ENCODE measurements at regions not wholly inside any gene's neighbourhood (a gene's known extent, or its start where the extent isn't known, plus 50 kb on each side); places are given as distances from the start of the nearest gene placed in this dataset.
"Not testable (repeated sequence)": the region's sequence is repeated elsewhere in the genome, so short reads cannot be mapped to it uniquely, and the experiment has no call there.

DNA sequence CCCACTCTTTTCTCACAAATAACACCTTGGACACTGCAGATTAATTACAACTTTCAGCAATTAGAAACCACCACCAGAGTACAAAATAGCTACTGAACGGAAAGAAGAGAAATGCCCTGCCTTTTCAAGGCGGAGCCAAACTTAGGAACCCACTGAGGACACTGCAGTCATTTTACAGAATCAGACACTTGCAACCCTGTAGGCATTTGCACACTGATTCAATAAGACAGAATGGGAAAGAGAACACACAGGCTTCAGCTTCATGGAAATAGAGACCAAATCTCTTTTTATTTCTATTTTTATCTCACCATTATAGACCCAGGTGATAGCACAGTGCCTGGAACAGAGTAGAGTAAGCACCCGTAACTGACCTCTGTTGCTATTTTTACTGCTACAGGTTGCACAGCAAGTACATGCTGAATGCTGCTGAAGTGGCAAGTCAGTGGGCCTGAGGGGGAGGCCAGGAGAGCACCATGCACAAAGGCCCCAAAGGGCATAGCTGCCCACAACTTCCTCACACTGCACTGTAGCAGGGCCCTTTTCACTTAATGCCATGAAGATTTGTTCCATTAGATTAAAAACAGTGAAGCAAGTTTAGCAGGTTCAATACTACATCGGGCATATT is 50.7 kb upstream of the EDARADD start:
- no peak for DNase-seq (ENCODE audit: low read depth)

DNA sequence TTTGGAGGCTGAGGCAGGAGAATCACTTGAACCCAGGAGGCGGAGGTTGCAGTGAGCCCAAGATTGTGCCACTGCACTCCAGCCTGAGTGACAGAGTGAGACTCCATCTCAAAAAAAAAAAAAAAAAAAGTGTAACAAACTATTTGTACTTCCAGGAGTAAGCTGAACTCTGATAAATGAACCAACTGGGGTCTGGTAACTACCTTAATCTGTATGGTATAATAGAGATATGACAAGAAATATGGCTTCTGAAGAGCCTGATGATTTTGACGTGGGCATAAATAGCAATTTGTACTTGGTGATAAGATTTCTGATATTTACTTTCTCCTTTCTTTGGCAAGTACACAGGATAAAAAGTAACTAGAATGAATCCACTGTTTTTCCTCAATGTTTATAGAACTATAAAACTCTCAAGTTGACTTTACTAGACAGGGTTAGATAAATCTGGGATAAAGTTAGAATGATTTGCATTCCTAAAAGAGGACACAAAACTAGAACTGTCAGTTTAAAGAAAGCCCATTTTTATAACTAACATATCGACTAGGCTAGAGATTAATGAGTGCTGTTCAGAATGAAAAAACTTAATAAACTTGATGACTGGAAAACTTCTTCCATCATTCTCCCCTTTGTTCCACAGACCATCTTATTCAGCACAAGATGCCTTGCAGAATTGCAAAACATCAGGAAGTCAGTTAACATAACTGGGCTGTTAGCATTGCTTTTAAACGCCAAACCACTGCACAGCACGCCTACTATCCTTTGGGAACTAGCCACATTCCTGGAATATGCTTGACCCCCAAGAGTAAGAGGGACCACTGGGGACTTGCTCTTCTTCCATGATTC is 51.5 kb upstream of the EDARADD start:
- peak; percentile 4 for DNase-seq (ENCODE audit: low read depth)

DNA sequence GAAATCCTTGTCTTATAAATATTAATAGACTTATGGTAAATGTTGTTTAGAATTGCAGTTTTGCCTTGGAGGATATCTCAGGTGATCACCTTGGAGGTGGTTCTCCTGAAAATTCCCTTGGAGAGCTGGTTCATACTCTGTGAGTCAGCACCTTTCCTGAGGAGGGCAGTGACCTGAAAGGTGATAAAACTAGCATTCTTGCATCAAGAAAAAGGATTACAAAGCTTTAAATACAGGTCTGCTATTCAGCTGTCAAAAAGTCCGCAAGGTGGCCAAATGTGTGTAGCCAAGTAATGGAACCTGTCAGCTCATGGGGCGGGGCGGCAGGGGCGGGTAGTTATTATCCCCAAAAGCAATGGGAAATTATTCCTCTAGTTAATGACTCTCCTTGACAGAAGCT is 52.8 kb upstream of the EDARADD start:
- no peak for DNase-seq (ENCODE audit: low read depth)

- DNase-seq (ENCODE audit: low read depth), result peak; percentile 43
Measured at GRCh38 chr1:236338096-236338495, 56.0 kb upstream of the EDARADD start.

GRCh38 chr1:236336084-236336483 is 54.3 kb upstream of the ERO1B start:
- DNase-seq (ENCODE audit: low read depth), result no peak

- not testable (repeated sequence) for DNase-seq (ENCODE audit: low read depth)
Measured at GRCh38 chr1:236335633-236336032, 53.9 kb upstream of the ERO1B start.

GRCh38 chr1:236334893-236335545 is 53.3 kb upstream of the ERO1B start:
- no peak for DNase-seq (ENCODE audit: low read depth)

DNA sequence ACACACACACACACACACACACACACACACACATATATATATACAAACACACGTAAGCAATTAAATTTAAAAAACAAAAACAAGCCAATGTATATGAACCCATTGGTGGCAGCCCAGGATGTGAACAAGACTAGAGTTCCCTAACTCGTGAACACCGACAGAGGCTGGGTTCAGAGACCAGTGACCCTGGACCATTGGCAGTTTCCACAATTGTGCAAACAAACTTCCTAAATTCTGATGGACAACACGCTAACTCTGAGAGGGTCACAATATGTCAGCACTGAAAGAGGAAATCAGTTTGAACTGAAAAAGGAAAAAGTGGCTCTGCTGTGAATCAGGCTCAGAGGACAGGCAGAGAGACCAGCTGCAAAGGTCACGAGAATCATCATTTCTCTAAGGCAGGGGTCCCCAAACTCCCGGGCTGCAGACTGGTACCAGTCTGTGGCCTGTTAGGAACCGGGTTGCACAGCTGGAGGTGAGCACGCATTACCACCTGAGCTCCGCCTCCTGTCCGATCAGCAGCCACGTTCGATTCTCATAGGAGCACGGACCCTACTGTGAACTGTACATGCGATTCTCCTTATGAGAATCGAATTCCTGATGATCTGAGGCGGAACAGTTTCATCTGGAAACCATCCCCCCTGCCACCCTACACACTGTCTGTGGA is 50.5 kb upstream of the ERO1B start:
- DNase-seq (ENCODE audit: low read depth), result no peak
